CD4-positive, alpha-beta T cell treated with Interleukin-12 subunit alpha and Interleukin-12 subunit beta, for 1 hour (primary cell): ENCODE measurements at regions not wholly inside any gene's neighbourhood (a gene's known extent, or its start where the extent isn't known, plus 50 kb on each side); places are given as distances from the start of the nearest gene placed in this dataset.

Experiments
- DNase-seq: peaks from one replicate; pipeline ENCODE4 v3.0.0-alpha.2; 2020

DNA sequence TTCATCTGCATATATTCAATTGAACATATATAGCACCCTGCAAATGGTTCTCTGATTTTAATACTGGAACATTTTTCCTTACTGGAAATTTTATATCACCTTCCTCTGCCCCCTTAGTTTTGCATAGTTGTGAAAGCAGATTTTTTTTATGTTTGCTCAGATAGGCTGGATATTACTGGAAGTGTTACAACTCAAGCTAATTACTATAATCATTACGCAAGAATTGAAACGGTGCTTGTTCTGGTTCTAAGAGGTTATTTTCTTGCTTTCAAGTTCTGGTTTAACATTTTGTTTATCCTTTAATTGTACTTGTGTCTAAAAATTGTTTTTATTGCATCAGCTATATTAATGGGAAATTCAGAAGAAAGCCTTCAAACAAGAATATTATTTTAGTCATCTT lies 95.6 kb upstream of the MYO16 start:
- no peak for DNase-seq

DNA sequence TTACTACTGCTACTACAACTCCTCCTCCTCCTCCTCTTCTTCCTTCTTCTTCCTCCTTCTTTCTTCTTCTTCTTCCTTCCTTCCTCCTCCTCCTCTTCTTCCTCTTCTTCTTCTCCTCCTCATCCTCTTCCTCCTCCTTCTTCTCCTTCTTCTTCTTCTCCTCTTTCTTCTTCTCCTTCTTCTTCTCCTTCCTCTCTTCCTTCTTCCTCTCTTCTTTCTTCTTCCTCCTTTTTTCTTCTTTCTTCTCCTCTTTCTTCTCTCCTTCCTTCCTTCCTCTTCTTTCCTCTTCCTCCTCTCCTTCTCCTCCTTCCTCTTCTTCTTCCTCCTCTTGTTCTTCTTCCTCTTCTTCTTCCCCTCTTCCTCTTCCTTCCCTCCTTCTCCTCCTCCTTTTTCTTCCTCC lies 94.7 kb upstream of the MYO16 start:
- DNase-seq, result no peak

DNA sequence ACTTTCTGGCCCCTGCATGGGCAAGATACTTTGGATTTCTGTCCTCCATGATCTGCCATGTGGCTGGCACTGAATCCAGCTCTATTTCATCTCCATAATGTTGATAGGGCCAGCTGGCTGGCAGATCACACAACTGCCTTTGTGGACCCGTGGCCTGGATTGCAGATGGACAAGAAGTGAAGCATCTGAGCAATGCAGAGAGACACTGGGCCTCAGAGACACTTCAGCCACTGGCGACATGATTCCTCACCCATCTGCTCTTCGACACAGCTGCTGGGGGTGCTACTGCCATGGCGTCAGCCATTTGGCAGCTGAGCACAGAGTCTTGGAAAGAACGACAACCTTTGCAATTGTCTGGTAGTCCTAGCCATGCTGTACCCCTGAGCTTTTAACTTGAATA lies 79.5 kb upstream of the MYO16 start:
- DNase-seq, result no peak

DNA sequence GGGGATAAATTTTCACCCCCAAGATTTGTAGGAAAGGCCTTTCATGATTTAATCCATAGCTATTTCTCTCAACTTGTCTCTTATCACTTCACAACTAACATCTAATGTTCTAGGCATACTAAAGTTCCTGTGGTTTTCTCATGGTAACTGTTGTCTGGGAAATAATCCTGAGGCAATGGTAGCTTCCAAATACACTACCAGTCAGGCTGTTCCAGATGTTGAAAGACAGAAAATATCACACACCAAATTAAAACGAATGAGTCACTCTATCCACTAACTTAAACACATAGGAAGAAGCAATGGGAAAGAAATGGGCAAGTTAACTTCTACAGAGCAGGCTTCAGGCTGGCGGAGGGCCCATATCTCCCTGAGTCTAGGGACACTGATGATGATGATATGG lies 77.7 kb upstream of the MYO16 start:
- no peak for DNase-seq

DNA sequence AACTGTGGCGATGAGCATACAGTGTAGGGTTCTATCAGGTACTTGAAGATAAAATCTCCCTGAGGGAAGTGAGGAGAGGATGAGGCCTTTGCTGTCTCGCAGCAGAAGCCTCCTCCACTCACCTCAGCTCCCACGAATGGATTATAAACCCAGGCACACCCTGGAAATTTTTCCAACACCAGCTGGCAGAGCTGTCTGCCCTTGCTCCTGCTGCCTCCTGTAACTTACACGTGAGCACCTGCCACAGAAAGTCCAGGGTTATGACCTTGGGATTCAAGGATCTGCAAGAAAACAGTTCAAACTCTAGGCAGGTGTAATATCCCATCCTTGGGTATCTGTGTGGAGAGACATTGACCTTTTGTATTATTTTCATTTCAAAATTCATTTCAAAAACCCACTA lies 70.9 kb upstream of the MYO16 start:
- no peak for DNase-seq

DNA sequence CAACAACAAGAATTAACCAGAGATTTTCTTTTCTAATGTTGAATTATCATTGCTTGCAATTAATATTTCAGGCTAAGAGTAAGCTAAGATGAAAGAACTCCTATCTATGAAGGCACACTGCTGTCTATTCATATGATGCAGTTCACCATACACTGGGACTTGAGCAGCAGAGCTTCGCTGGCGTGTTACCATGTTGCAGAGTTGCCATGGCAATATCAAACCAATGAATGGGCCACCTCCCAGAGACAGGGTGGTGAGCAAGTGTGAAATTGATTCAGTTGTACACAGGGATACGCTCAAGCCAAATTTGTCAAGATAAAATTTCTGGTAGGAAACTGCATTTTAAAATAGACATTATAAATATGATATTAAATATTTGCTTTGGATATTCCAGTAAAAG lies 69.3 kb upstream of the MYO16 start:
- DNase-seq, result no peak

DNA sequence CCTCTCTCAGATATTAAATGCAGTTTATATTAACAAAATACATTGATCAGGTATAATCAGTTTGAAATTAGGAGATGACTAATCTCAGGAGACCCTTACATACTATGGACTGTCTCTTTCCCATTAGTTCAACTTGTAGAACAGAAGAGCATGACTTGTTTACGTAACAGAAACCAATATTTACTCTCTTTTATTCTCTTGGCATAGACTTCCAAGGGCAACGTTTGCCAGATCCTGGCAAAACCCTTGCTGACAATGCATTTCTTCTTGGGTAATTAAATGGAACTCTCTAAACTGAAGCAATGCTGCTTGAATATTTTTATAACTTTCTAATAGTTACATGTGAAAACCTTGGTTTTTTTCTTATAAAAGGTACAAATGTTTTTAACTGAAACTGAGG lies 68.3 kb upstream of the MYO16 start:
- no peak for DNase-seq

DNA sequence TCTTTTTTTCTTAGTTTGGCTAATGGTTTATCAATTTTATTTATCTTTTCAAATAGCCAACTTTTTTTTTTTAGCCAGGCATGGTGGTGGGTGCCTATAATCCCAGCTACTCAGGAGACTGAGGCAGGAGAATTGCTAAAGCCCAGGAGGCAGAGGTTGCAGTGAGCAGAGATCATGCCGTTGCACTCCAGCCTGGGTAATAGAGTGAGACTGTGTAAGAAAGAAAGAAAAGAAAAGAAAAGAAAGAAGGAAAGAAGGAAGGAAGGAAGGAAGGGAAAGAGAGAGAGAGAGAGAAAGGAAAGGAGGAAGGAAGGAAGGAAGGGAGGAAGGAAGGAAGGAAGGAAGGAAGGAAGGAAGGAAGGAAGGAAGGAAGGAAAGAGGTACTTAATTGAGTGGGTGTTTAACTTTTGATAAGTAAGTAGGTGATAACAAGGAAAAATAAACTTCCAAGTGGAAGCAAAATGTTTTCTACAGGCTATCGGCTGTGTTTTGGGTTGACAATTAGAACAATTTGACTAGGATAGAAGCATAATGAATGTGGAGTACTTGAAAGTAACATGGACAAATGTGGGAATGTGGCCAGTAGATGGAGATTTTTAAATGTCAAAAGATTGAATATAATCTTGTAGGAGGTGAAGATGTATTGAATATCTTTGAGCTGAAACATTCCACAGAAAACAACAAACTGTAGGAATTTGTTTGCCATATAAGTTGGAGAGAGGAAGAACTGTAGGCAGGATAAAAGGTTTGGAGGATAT lies 62.8 kb upstream of the MYO16 start:
- DNase-seq, result no peak

DNA sequence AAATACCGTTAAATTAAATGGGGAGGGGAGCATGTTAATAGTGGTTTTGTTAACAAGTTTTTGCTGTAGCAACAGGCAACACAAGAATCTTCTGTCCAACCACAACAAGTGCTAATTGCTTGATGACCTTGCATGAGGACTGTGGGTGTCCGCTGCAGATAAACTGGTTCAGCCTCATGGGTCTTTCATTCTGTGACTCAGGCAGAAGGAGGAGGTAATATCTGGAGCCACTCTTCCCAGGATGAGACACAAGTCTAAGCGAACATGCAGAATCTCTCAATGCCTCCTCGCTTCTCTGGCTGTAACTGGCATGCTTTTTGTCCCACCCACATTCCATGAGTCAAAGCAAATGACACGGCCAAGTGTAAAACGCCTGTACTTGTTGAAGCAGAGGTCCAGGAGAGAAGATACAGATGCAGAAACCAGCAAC lies 56.6 kb upstream of the MYO16 start:
- DNase-seq, result no peak

DNA sequence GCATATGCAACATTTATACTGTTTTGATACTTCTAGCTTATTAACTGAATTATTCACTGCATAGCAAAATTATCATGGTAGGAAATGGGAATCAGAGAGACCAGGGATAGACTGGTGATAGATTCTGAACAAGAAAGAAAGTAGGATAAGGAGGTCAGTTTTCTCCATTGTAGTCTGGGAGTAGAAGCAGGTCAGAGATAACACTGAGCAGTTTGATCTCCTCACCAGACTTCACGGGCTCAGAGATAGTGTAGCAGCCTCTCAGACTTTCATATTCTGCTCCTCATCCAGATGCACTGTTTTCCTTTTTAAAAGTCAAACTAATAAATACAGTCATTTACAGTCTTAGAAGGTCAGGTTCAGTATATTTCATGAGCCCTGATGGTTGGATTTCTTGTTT lies 56.0 kb upstream of the MYO16 start:
- DNase-seq, result no peak

DNA sequence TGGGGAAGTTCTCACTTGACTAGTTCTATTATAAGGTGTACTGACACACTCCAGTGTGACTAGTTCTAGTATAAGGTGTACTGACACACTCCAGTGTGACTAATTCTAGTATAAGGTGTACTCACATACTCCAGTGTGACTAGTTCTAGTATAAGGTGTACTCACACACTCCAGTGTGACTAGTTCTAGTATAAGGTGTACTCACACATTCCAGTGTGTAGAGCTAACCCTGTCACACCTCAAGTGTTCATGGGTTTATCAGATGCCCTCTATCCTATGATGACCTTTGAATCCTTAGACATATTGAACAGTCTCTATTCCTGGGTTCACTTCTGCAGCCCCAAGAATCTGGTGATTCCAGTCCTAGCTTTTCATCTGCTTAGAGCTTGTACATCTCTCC lies 54.6 kb upstream of the MYO16 start:
- DNase-seq, result no peak

DNA sequence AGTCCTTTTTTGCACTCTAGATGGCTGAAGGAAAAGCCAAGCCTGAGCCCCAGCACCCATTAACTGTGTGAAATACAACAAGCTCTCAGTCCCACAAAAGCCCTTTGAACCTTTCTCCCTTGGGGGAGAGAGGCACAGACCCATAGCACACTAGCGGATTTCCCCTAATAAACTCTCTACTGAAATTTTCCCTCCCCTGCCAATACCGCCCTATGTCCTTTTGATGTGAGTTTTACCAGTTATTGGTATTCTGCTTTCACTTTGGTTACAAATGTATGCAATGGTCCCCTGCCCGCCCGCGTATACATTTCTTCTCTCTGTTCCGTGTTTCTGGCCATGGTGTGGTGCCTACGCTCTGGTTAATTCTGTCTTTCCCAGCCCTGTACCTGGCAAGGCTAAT lies 54.0 kb upstream of the MYO16 start:
- no peak for DNase-seq
